ENCODE measurements at regions not wholly inside any gene's neighbourhood (a gene's known extent, or its start where the extent isn't known, plus 50 kb on each side); places are given as distances from the start of the nearest gene placed in this dataset.

DNA sequence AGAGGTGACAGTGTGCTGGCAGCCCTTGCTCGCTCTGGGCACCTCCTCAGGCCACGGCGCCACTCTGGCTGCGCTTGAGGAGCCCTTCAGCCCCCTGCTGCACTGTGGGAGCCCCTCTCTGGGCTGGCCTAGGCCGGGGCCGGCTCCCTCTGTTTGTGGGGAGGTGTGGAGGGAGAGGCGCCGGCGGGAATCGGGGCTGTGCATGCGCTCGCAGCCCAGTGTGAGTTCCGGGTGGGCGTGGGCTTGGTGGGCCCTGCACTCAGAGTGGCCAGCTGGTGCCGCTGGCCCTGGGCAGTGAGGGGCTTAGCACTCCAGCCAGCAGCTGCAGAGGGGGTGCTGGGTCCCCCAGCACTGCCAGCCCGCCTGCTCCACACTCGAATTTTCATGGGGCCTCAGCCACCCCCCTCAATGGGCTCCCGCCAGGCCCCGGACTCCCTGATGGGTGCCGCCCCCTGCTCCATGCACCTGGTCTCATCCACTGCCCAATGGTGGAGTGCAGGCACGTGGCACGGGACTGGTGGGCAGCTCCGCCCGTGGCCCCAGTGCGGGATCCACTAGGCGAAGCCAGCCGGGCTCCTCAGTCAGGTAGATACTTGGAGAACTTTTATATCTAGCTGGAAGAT is 96.7 kb upstream of the BET1 start:
- ChIA-PET CTCF (interaction anchor here (0.7 to 1.4 kb wide), 4 partner anchors 9 to 109 kb away, joined by 3 to 6 read pairs (median 3); no protein-coding TSS in a partner anchor), POLR2A (no interaction called here)
- no peaks in the 10 kb centered on the region for H3K4me1 ChIP-seq
- H3K9me3 ChIP-seq, result no peaks in the 10 kb centered on the region
- DNase-seq (ENCODE audit: low read depth in 1 of 2, low spot score in 1 of 2), result no peak
- FAIRE-seq, result no peak
- ATAC-seq, result no peak
- H3K4me3 ChIP-seq, result no peak overlapping the region
- no peak overlapping the region for H3K4me2 ChIP-seq
- no peak for TF ChIP-seq NR3C1 (IDR thresholded peaks at IDR 0.05)
- no peak for TF ChIP-seq ELK1 (IDR thresholded peaks at IDR 0.05; ENCODE audit: low read depth, low read length)
- TF ChIP-seq FOXS1 (CRISPR knock-in tag; IDR thresholded peaks at IDR 0.05), result no peak
- no peak for TF ChIP-seq MAX (IDR thresholded peaks at IDR 0.05)
- no peak for TF ChIP-seq REST (IDR thresholded peaks at IDR 0.05)
- no peak for TF ChIP-seq CBX8 (IDR thresholded peaks at IDR 0.05)
- no peak for TF ChIP-seq NFE2L2 (conservative IDR thresholded peaks at IDR 0.05; ENCODE audit: low read length)
- TF ChIP-seq ATOH8 (CRISPR knock-in tag; IDR thresholded peaks at IDR 0.05; ENCODE audit: low read depth), result no peak
- TF ChIP-seq ZNF302 (CRISPR knock-in tag; IDR thresholded peaks at IDR 0.05), result no peak
- TF ChIP-seq HDAC2 (IDR thresholded peaks at IDR 0.05), result no peak
- no peak for TF ChIP-seq ESRRA (IDR thresholded peaks at IDR 0.05; ENCODE audit: borderline replicate concordance, low read length)
- TF ChIP-seq HOXB13 (CRISPR knock-in tag; IDR thresholded peaks at IDR 0.05; ENCODE audit: low read depth), result no peak
- no peak for TF ChIP-seq EP300 (IDR thresholded peaks at IDR 0.05)
- no peak for TF ChIP-seq PHF8 (IDR thresholded peaks at IDR 0.05; ENCODE audit: borderline replicate concordance, low read depth)
- 94% methylated on average over 13 of the region's 27 CpGs for WGBS (ENCODE audit: missing lambda C conversion rate)
- H3K27ac ChIP-seq, result no peak overlapping the region

GRCh38 chr7:94104301-94104700 is 100.1 kb upstream of the BET1 start:
- no peaks in the 10 kb centered on the region for H3K9me3 ChIP-seq
- ATAC-seq (no peak), FAIRE-seq (peak; percentile 56), DNase-seq (ENCODE audit: low read depth in 1 of 2, low spot score in 1 of 2) (no peak)
- no peak overlapping the region for H3K4me2 ChIP-seq
- no peak overlapping the region for H3K27ac ChIP-seq
- no peak overlapping the region for H3K4me3 ChIP-seq
- no peaks in the 10 kb centered on the region for H3K4me1 ChIP-seq
- WGBS (ENCODE audit: missing lambda C conversion rate), result 98% methylated on average over 1 of the region's 1 CpG
- ChIA-PET POLR2A (no interaction called here), CTCF (no interaction called here)
- TF ChIP-seq CBX8 (IDR thresholded peaks at IDR 0.05), result no peak
- TF ChIP-seq, protein P1, sequence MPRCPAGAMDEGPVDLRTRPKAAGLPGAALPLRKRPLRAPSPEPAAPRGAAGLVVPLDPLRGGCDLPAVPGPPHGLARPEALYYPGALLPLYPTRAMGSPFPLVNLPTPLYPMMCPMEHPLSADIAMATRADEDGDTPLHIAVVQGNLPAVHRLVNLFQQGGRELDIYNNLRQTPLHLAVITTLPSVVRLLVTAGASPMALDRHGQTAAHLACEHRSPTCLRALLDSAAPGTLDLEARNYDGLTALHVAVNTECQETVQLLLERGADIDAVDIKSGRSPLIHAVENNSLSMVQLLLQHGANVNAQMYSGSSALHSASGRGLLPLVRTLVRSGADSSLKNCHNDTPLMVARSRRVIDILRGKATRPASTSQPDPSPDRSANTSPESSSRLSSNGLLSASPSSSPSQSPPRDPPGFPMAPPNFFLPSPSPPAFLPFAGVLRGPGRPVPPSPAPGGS (IDR thresholded peaks at IDR 0.05), result no peak
- no peak for TF ChIP-seq HOXB13 (CRISPR knock-in tag; IDR thresholded peaks at IDR 0.05; ENCODE audit: low read depth)
- TF ChIP-seq ESRRA (IDR thresholded peaks at IDR 0.05; ENCODE audit: borderline replicate concordance, low read length), result no peak
- no peak for TF ChIP-seq FOSL2 (IDR thresholded peaks at IDR 0.05)
- TF ChIP-seq FOSL2 (CRISPR knock-in tag; IDR thresholded peaks at IDR 0.05), result no peak
- TF ChIP-seq MAFK (IDR thresholded peaks at IDR 0.05; ENCODE audit: partially characterized antibody), result no peak
- TF ChIP-seq CHD4 (IDR thresholded peaks at IDR 0.05; ENCODE audit: borderline replicate concordance), result no peak
- TF ChIP-seq RFX5 (IDR thresholded peaks at IDR 0.05), result no peak
- TF ChIP-seq NPAS2 (CRISPR knock-in tag; IDR thresholded peaks at IDR 0.05; ENCODE audit: borderline replicate concordance), result no peak
